ENCODE measurements at regions not wholly inside any gene's neighbourhood (a gene's known extent, or its start where the extent isn't known, plus 50 kb on each side); places are given as distances from the start of the nearest gene placed in this dataset.

- no peak for TF ChIP-seq MAX (IDR thresholded peaks at IDR 0.05)
- no peak for TF ChIP-seq USF1 (IDR thresholded peaks at IDR 0.05)
- no peak for TF ChIP-seq RAD21 (IDR thresholded peaks at IDR 0.05; ENCODE audit: low read depth)
- TF ChIP-seq CREB1 (IDR thresholded peaks at IDR 0.05; ENCODE audit: low read depth): no peak
- no peak for TF ChIP-seq EP300 (IDR thresholded peaks at IDR 0.05; ENCODE audit: borderline replicate concordance)
Measured at GRCh38 chr13:105364191-105364590, 1171.3 kb downstream of the EFNB2 start.

- TF ChIP-seq FOXM1 (IDR thresholded peaks at IDR 0.05; ENCODE audit: borderline replicate concordance, low read depth): no peak
- TF ChIP-seq YY1 (IDR thresholded peaks at IDR 0.05; ENCODE audit: low read depth): no peak
- TF ChIP-seq NFIC (IDR thresholded peaks at IDR 0.05): no peak
- no peak for TF ChIP-seq RAD21 (IDR thresholded peaks at IDR 0.05; ENCODE audit: low read depth)
- TF ChIP-seq ZBTB7A (IDR thresholded peaks at IDR 0.05; ENCODE audit: low read depth): no peak
- no peak for TF ChIP-seq CEBPB (IDR thresholded peaks at IDR 0.05)
- TF ChIP-seq TAF1 (IDR thresholded peaks at IDR 0.05; ENCODE audit: low read depth): no peak
- TF ChIP-seq TEAD4 (IDR thresholded peaks at IDR 0.05): no peak
- no peak for TF ChIP-seq TCF12 (IDR thresholded peaks at IDR 0.05; ENCODE audit: low read depth)
- TF ChIP-seq CREB1 (IDR thresholded peaks at IDR 0.05; ENCODE audit: low read depth): no peak
- TF ChIP-seq USF1 (IDR thresholded peaks at IDR 0.05): no peak
- TF ChIP-seq REST (IDR thresholded peaks at IDR 0.05; ENCODE audit: low read depth): no peak
Measured at GRCh38 chr13:105363261-105364190, 1171.9 kb downstream of the EFNB2 start.

GRCh38 chr13:105353654-105354053 is 1181.8 kb downstream of the EFNB2 start:
- TF ChIP-seq CREB1 (IDR thresholded peaks at IDR 0.05; ENCODE audit: low read depth): no peak
- TF ChIP-seq ZBTB7A (IDR thresholded peaks at IDR 0.05; ENCODE audit: low read depth): no peak
- no peak for TF ChIP-seq EGR1 (IDR thresholded peaks at IDR 0.05)
- no peak for TF ChIP-seq NFIC (IDR thresholded peaks at IDR 0.05)
- no peak for TF ChIP-seq REST (IDR thresholded peaks at IDR 0.05; ENCODE audit: low read depth)

- TF ChIP-seq CREB1 (IDR thresholded peaks at IDR 0.05; ENCODE audit: low read depth): no peak
- no peak for TF ChIP-seq EGR1 (IDR thresholded peaks at IDR 0.05)
- TF ChIP-seq TAF1 (IDR thresholded peaks at IDR 0.05; ENCODE audit: low read depth): no peak
- TF ChIP-seq FOXM1 (IDR thresholded peaks at IDR 0.05; ENCODE audit: borderline replicate concordance, low read depth): no peak
- no peak for TF ChIP-seq USF1 (IDR thresholded peaks at IDR 0.05)
- no peak for TF ChIP-seq ZBTB7A (IDR thresholded peaks at IDR 0.05; ENCODE audit: low read depth)
- no peak for TF ChIP-seq TCF12 (IDR thresholded peaks at IDR 0.05; ENCODE audit: low read depth)
- TF ChIP-seq REST (IDR thresholded peaks at IDR 0.05; ENCODE audit: low read depth): no peak
- TF ChIP-seq YY1 (IDR thresholded peaks at IDR 0.05; ENCODE audit: low read depth): no peak
- TF ChIP-seq RAD21 (IDR thresholded peaks at IDR 0.05; ENCODE audit: low read depth): no peak
- TF ChIP-seq EP300 (IDR thresholded peaks at IDR 0.05; ENCODE audit: borderline replicate concordance): no peak
Measured at GRCh38 chr13:105349082-105349723, 1186.3 kb downstream of the EFNB2 start.
